ENCODE measurements at regions not wholly inside any gene's neighbourhood (a gene's known extent, or its start where the extent isn't known, plus 50 kb on each side); places are given as distances from the start of the nearest gene placed in this dataset.

- Histone ChIP-seq H3K9me3 (no peaks in the 10 kb centered on the region), H3K36me3 (no peaks in the 10 kb centered on the region), H3K27me3 (no peaks in the 10 kb centered on the region), H3K4me3 (no peak overlapping the region), H3K4me1 (no peaks in the 10 kb centered on the region), H3K27ac (no peak overlapping the region)
- DNase-seq (no peak), ATAC-seq (no peak)
- no peak for TF ChIP-seq CTCF (IDR thresholded peaks at IDR 0.05)
- no peak for TF ChIP-seq POLR2A (IDR thresholded peaks at IDR 0.05)
- WGBS (ENCODE audit: insufficient coverage, low coverage, low lambda C conversion rate, missing lambda C conversion rate), result 63% methylated on average over 5 of the region's 5 CpGs
- intact Hi-C loops (cut with DNase I), result no loop called here
Observed at GRCh38 chr10:61173450-61173849, 229.5 kb upstream of the RHOBTB1 start.

DNA sequence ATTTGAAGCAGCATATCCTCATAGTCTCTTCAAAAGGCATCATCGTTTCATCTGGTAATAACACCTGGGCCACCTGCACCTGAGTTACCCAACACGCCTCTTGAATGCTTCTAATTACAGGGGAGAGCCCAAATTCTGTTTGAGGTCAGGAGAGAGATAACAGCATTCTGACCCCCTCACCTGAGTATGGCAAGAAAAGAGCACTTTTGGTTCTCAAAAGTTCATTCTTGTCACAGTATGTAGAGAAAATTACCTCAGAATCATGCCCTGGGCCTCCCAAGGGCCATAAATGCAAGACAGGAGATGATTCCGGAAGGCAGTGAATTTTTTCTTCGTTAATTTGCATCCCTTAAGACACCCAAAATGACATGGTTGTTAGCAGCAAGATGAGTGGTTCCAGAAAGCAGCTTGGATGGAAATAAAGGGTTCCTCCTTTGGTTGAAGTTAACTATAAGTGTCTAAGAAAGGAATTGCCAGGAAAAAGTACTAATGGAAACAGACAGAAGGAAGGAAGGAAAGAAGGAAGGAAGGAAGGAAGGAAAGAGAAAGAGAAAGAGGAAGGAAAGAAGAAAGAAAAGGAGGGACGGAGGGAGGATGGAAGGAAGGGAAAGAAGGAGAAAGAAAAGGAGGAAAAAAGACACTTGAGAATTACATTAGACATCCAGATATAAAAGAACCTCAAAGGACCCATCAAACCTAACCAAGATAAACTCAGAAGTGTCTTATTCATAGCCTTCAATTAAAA is 228.4 kb upstream of the RHOBTB1 start:
- DNase-seq, result no peak
- no peaks in the 10 kb centered on the region for H3K9me3 ChIP-seq
- no peak overlapping the region for H3K27ac ChIP-seq
- H3K4me3 ChIP-seq, result no peak overlapping the region
- no peaks in the 10 kb centered on the region for H3K27me3 ChIP-seq
- TF ChIP-seq CTCF (IDR thresholded peaks at IDR 0.05), result no peak
- no peak for TF ChIP-seq POLR2A (IDR thresholded peaks at IDR 0.05)
- WGBS (ENCODE audit: insufficient coverage, low coverage, low lambda C conversion rate, missing lambda C conversion rate), result 67% methylated on average over 5 of the region's 5 CpGs
- no peaks in the 10 kb centered on the region for H3K4me1 ChIP-seq
- intact Hi-C loops (cut with DNase I), result no loop called here
- H3K36me3 ChIP-seq, result no peaks in the 10 kb centered on the region
- ATAC-seq, result no peak

DNA sequence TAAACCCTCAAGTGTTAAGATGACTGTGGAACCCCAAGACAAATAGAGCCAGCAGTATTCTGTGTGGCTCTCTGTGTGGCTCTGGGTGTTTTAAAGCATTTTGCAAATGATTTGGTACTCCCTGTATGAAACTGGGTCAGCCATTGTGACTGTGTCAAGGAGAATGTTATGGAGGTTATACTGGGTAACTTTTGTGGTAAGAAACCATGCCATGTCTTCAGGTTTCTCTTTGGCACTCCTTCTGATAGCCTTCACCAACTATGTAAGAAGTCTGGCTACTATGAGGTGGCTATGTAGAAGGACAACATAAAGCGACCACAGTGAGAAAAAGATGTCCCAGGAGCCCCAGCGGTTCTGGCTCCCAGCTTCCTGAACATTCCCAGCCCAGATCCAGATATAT is 226.6 kb upstream of the RHOBTB1 start:
- Histone ChIP-seq H3K27me3 (no peaks in the 10 kb centered on the region), H3K4me1 (no peaks in the 10 kb centered on the region), H3K4me3 (no peak overlapping the region), H3K9me3 (no peaks in the 10 kb centered on the region), H3K36me3 (no peaks in the 10 kb centered on the region), H3K27ac (no peak overlapping the region)
- TF ChIP-seq POLR2A (IDR thresholded peaks at IDR 0.05) (no peak), CTCF (IDR thresholded peaks at IDR 0.05) (no peak)
- ATAC-seq (no peak), DNase-seq (no peak)
- intact Hi-C loops (cut with DNase I), result no loop called here
- WGBS (ENCODE audit: insufficient coverage, low coverage, low lambda C conversion rate, missing lambda C conversion rate), result 56% methylated on average over 2 of the region's 2 CpGs

DNA sequence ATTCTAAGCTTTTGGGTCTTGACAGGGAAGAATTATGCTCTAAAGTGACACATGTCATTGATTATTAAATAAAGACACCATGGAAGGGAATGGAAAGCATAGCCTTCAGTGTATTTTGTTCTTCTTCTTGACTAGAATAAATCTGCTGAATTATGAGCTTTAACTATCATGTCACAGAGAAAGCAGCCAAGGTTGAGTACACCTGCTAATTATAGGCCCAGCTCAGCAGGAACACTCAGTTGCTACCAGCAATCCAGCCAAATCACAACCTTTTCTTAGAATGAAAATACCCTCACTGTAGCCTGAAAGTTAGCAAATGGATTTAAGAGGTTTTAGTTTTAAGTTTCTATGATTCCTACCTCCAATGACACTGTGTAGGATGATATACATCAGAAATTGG is 225.3 kb upstream of the RHOBTB1 start:
- ATAC-seq (no peak), DNase-seq (no peak)
- Histone ChIP-seq H3K27ac (no peak overlapping the region), H3K4me1 (no peaks in the 10 kb centered on the region), H3K9me3 (no peaks in the 10 kb centered on the region), H3K36me3 (no peaks in the 10 kb centered on the region), H3K4me3 (no peak overlapping the region), H3K27me3 (no peaks in the 10 kb centered on the region)
- TF ChIP-seq POLR2A (IDR thresholded peaks at IDR 0.05), result no peak
- no peak for TF ChIP-seq CTCF (IDR thresholded peaks at IDR 0.05)
- intact Hi-C loops (cut with DNase I), result no loop called here

- 64% methylated on average over 1 of the region's 1 CpG for WGBS (ENCODE audit: insufficient coverage, low coverage, low lambda C conversion rate, missing lambda C conversion rate)
- no peak overlapping the region for H3K4me3 ChIP-seq
- H3K4me1 ChIP-seq, result no peaks in the 10 kb centered on the region
- no peak for DNase-seq
- no peak overlapping the region for H3K27ac ChIP-seq
- intact Hi-C loops (cut with DNase I), result no loop called here
- TF ChIP-seq CTCF (IDR thresholded peaks at IDR 0.05), result no peak
- no peak for TF ChIP-seq POLR2A (IDR thresholded peaks at IDR 0.05)
- no peaks in the 10 kb centered on the region for H3K9me3 ChIP-seq
- ATAC-seq, result no peak
- H3K27me3 ChIP-seq, result no peaks in the 10 kb centered on the region
- no peaks in the 10 kb centered on the region for H3K36me3 ChIP-seq
Observed at GRCh38 chr10:61166489-61166888, 222.5 kb upstream of the RHOBTB1 start.

Data from right lobe of liver (tissue), 6 donors.